HG03095 (cell line): ENCODE measurements at regions not wholly inside any gene's neighbourhood (a gene's known extent, or its start where the extent isn't known, plus 50 kb on each side); places are given as distances from the start of the nearest gene placed in this dataset.

Source experiments
- ATAC-seq: cut with Tn5 transposase; IDR thresholded peaks from one replicate; pipeline ENCODE4 v1.9.1; 2021; ENCODE audit warnings: moderate library complexity; ENCODE audit not compliant: unreplicated experiment

GRCh38 chr17:77454242-77455095 lies 313.7 kb downstream of the SEC14L1 start:
- no peak for ATAC-seq

DNA sequence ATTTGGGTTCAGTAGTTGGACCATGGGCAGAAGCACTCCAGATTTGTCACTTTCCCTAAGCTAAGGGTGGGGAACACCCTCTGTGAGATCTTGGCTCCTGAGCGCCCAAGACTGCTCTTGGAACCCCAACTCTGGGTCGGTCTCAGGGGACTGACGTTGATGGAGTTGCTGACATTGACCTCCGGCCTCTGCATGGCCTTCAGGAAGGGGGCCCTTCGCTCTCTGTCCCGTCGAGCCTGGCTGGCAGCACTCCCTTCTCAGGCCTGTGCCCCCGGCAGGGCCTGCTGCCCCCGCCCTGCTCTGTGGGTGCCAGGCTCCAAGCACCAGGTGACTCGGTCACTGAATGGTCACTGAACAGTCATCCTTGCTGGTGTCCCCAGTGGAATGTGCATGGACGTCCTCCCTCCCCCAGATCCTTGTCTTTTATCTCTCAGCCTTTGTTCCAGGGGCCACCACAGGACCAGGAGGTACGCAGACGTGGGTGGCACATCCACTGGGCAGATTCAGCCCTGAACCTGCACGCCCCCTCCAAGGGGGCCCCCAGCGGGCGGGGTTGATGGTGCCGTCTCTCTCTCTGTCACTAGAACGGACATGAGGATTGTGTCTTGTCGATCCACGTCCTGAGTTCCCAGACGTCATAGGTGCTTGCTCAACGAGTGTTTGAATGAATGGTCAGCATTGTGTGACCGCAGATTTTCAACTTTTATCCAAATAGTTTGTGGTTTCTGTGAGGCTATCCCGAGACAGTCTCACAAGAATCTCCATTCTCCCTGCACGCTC lies 314.5 kb downstream of the SEC14L1 start:
- ATAC-seq, result no peak

DNA sequence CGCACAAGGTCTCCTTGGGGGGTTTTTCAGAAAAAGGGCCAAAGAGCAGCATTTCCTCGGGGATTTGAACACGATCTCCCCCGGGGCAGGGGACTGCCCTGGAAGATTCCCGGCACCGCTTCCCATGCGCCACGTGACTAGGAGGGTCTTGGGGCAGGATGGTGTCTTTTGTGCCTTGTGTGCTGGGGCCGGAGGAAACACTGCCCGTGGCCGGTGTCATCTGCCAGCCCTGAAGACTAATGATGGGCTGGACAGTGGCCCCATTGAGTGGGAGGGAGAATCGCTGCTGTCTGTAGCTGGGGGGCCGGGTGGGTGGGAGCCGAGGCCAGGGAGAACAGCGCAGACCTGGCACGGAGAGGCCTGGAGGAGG lies 315.1 kb downstream of the SEC14L1 start:
- ATAC-seq, result no peak

DNA sequence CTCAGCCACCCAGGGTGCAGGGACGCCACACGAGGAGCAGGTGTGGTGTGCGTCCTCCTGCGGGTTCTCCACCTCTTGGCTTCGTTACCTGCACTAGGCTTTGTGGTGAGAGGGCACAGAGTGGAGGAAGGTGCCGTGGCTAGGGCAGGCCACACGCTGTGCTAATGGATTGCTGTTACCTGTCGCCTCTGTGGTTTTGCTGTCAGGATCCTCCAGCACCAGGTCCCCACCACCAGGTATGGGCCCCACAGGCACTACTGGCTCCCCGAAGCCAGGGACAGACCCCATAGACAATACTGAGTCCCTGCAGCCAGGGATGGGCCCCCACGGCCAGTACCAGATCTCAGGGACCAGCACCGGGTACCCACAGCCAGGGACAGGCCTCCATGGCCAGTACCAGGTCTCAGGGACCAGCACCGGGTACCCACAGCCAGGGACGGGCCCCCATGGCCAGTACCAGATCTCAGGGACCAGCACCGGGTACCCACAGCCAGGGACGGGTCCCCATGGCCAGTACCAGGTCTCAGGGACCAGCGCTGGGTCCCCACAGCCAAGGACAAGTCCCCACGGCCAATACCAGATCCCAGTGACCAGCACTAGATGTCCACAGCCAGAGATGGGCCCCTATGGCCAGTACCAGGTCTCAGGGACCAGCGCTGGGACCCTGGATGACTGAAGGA lies 315.6 kb downstream of the SEC14L1 start:
- no peak for ATAC-seq

- ATAC-seq, result no peak
Measured at GRCh38 chr17:77456951-77457548, 316.3 kb downstream of the SEC14L1 start.

DNA sequence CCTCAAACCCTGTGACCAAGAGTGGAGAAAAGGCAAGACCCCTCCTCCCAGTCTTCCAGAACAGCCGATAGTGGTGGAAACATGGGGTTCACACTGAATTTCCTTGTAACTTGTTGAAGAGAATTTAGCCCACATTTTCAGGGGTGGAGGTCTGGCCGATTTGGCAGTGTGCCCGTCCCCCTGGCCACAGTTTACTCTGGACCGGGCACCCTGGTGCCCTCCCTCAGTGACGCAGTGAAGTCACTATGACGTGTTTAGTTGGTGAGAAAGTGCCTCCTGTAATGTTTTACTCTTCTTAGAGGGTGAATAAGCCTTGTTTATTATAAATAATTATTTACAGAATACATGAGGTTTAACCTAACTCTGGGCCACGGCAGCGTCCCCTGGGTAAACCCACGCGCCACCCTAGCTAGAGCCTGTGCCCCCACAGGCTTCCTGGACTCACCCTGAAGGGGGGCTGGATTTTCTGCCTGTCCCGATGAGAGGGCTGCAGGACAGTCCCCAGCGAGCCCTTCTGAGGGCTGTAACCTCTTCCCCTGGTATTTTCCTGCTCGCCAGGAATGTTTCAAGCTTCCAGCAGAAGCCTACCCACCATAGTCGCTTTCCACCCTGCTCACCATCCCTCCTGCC lies 316.9 kb downstream of the SEC14L1 start:
- ATAC-seq, result no peak

DNA sequence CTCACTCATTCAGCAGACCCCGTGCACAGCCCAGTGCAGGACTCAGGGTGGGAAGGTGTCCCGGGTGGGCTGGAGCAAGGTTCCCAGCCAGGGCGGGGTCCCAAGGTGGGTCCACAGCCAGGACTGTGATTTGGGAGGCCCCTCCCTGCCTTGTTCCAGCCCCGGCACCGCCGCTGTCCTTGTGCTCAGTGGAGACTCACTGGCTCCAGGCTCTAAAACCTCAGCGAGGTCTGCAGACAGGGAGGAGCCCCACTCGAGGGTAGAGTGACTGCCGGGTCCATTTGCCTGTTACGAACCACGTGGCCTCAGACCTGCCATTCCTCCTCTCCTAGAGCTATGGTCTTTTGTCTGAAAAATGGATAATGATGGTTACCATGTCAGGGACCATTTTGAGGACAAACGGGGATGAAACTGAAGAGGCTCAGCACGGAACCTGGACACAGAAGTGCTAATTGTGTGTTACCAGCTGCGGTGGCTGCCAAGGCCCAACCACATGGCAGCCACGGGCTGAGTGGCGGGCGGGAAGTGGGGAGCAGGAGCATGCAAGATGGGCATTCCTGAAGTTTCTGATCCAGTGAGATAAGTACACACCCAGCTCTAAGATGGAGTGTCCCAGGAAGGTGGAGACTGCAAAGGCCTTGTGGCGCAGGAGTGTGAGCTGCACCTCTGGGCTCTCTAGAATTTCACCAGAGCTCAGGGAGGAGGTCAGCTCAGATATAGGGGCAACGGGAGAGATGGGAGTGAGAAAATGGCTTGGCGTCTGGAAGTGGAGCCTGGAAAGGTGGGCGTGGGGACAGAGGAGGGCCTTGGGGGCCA lies 317.6 kb downstream of the SEC14L1 start:
- no peak for ATAC-seq

GRCh38 chr17:77459018-77459755 lies 318.4 kb downstream of the SEC14L1 start:
- no peak for ATAC-seq

DNA sequence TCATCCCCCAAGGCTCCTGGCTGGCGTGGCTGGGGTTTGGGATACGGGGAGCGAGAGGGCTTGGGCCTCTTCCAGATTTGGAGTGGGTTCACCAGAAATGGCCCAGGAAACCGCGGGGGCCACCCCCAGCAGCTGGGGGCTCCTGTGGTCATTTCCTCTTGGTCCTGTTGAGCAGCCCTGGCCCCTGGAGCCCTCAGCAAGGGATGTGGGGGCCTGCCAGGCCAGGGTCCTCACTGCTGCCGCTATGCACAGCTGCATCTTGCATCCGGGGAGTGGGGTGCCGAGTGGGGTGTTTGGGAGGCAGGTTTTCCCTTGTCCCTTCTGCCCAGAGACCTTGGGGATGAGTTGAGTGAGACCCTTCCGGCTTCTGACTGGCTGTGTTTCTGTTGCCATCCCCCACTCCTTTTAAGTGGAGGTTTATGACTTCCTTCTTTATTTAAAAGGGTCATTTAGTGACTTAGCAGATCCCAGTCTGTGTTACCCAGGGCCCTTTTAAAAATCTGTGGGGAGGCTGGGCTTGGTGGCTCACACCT lies 319.8 kb downstream of the SEC14L1 start:
- ATAC-seq, result no peak

DNA sequence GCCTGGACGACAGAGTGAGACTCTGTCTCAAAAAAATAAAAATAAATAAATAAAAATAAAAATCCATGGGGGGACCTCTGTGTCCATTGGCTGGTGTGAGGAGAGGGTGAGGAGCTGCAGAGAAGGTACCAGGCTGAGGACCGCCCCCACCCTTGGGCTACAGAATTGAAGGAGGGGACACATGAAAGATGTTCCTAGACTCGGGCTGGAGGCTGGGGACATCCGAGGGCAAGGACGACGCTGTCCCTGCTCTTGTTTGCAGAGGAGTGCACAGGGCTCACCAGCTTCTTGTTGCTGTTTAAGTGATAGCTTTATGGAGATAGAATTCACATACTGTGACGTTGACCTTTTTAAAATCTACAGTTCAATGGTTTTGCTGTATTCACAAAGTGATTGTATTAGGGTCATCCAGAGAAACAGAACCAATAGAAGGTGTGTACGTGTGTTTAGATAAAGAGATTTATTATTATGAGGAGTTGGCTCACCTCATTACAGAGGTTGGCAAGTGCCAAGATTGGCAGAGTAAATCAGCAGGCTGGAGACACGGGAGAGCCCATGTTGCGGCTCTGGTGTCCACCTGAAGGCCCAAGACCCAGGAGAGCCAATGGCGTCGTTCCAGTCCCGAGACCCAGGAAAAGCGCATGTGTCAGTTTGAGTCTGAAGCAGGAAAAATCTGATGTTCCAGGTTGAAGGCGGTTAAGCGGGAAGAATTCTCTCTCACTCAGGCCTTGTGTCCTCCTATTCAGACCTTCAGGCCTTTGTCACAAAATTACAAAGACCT lies 320.7 kb downstream of the SEC14L1 start:
- no peak for ATAC-seq

GRCh38 chr17:77462090-77462489 lies 321.3 kb downstream of the SEC14L1 start:
- ATAC-seq, result no peak

DNA sequence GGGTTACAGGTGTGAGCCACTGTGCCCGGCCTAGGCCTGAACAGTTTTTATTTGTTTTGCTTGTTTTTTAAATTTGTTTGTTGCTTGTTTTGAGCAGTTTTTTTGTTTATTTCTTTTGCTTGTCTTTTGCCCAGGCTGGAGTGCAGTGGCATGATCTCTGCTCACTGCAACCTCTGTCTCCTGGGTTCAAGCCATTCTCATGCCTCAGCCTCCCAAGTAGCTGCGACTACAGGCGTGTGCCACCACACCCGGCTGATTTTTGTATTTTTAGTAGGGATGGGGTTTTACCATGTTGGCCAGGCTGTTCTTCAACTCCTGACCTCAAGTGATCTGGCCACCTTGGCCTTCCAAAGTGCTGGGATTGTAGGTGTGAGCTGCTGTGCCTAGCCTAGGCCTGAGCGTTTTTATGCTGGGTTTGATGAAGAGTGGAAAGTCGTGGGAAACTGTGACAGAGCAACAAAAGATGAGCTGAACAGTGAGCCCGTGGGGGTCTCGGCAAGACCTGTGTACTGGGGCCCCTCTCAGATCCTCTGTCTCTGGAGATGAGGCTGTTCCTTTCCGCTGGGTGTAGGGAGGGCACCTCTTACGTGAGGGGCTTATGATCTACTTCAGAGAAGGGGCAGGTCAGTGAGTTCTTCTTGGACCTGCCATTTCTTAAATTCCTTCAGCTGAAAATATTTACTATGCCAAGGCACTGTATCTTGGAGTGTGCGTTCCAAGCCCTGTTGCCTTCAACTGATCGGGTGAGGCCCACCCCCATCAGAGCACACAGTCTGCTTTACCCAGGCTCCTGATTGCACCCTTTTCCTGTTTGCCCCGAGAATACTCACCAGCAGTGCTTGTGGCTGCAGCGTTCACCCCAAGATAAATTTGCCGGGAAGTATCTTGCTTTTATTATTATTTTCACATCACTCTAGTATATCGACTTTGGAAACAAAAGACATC lies 322.1 kb downstream of the SEC14L1 start:
- ATAC-seq, result no peak

GRCh38 chr17:77464988-77465357 lies 324.2 kb downstream of the SEC14L1 start:
- no peak for ATAC-seq

DNA sequence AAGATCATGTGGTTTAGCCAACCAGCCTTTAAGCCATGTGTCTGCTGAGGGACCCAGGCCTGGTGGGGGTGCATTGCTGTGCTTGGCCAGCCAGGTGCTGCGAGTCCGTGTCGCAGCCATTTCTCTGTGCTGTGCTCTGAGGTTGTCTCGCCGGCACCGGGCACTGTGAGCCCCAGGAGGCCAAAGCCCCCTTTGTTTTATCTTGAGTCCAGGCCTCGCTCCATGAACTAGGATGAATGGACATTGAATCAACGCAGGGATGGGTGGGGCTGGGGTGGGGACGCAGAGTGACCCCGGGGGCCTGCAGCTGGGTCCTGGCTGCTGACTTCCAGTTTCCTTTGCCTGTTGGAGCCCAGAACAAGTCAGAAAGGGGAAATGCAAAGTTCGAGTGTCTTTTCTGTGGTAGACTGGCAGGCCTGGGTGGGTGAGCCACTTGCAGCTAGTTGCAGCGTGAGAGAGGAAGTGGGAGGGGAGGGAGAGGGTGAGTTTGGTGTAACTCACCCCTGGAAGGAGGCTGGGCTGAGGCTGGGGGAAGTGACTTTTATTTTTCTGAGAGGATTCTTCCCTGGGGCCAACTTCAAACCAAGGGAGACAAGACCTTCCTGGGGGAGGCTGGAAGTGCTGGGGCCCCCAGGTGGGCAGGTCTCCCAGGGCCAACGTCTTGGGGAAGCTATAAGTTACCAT lies 324.7 kb downstream of the SEC14L1 start:
- peak; percentile 50 for ATAC-seq

DNA sequence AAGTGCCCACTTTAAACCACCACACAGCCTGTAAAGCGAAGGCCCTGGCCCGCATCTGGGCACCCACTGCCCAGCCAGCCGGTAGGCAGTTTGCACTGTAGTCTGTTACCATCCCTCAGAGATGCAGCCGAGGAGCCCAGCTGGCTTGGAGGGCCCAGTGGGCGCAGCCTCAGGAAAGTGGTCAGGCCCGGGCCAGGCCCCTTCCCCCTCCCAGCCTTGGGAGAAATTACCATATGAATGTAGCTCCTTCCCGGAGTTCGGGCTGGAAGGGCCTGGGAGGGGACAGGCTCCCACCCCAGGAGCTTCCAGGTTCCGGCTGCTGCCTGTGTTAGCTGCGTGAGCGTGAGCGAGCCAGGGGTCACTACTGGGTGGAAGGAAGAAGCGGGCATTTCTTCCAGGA lies 325.4 kb downstream of the SEC14L1 start:
- no peak for ATAC-seq

DNA sequence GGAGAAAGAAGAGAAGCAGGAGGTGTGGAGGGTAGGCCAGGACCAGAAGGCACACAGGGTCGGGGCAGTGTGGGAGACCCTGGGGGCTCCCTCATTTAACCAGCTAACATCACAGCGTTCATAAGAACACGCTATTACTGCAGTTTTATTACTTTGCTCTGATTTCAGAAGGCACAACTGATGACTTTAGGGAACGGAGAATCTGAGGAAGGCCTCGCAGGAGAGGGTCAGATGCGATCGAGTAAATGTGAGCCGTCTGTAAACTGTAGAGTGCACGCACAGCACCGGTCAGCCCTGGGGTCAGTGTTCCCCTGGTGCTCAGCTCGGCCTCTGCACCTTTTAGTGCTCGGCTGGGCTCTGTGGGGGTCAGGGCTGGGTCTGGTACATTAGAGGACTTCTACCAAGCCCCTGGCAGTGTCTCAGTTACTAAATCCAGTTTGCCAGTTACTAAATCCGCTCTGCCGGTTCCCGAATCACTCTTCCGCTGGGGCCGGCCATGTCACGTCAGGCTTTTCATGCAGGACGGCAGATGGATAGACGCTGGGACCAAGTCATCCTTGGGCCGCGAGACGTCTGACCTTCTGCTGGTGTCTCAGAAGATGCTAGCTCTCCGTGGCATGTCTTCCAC lies 325.9 kb downstream of the SEC14L1 start:
- no peak for ATAC-seq
